ENCODE measurements at regions not wholly inside any gene's neighbourhood (a gene's known extent, or its start where the extent isn't known, plus 50 kb on each side); places are given as distances from the start of the nearest gene placed in this dataset.

DNA sequence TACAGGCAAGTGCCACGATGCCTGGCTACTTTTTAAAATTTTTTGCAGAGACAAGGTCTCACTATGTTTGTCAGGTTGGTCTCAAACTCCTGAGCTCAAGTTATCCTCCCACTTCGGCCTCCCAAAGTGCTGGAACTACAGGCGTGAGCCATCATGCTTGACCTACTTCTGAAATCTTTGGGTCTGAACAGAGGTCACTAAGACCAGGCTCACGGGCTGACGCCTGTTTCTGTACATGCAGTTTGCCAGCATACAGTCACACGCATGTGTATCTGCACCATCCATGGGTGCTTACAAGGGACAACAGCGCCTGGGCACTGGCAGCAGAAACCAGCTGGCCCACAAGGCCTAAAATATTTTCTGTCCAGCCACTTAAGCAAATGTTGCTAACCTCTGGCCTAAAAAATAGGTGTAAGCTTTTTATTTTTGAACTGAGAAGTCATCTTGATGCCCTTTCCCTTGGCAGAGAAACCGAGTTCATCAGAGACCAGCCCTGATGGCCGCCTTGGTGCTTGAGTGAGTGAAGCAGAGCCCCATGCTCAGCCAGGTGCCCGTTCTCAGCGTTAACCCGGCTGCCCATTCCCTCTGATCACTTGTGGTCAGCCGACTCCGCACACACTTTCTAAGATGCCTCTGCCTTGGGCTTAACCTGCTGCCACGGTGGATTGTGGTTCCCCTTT lies 425.2 kb downstream of the OCA2 start:
- TF ChIP-seq CTCF (conservative IDR thresholded peaks at IDR 0.05; ENCODE audit: low read depth, low read length) = no peak
- no peak for DNase-seq (ENCODE audit: low read depth)
- H3K4me3 ChIP-seq (ENCODE audit: low read depth, low read length) = no peak overlapping the region

DNA sequence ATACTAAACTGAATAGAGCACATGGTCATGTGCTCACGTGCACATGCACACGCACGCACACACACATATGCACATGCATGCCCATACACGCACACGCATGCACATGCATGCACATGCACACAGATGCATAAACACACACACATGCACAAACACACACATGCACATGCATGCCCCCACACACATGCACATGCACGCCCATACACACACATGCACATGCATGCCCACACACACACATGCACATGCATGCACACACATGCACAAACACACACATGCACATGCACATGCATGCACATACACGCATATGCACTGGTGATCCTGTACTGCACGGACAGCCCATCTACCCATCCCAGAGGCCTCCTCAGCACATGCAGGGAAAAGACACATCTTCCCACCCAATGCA lies 426.6 kb downstream of the OCA2 start:
- DNase-seq (ENCODE audit: low read depth) = no peak
- no peak for TF ChIP-seq CTCF (conservative IDR thresholded peaks at IDR 0.05; ENCODE audit: low read depth, low read length)
- no peak overlapping the region for H3K4me3 ChIP-seq (ENCODE audit: low read depth, low read length)

DNA sequence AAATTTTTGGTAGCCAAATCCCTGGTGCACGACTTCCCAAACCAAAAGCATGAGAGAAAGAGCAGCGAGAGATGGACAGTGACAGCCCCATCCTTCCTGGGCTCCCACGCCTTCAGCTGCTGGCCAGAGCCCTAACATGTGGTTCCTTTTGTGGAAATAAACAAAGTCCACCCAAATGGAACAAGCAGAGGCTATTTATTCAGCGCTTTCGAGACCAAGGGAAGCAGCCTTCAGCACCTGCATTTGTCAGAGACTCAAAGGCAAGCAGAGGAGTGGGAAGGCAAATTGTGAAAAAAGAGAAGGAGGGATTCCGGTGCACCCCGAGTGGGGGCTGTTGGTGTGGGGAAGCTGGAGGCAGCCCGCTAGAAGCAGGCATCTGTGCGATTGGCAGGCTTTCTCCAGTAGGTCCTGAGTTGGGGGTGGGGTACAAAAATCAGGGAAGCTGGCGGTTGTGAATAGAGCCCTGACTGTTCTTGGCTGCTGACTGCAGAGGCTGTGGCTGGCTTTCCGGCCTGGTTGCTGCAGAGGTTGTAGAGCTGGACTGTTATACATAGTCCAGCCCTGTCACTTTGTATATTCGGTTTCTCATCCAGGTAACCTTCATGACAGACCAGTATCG lies 427.2 kb downstream of the OCA2 start:
- no peak for TF ChIP-seq CTCF (conservative IDR thresholded peaks at IDR 0.05; ENCODE audit: low read depth, low read length)
- DNase-seq (ENCODE audit: low read depth) = no peak
- no peak overlapping the region for H3K4me3 ChIP-seq (ENCODE audit: low read depth, low read length)

- H3K4me3 ChIP-seq (ENCODE audit: low read depth, low read length) = no peak overlapping the region
- no peak for DNase-seq (ENCODE audit: low read depth)
- no peak for TF ChIP-seq CTCF (conservative IDR thresholded peaks at IDR 0.05; ENCODE audit: low read depth, low read length)
These were observed 428.5 kb downstream of the OCA2 start for GRCh38 chr15:27670486-27671209.

GRCh38 chr15:27669641-27670040 lies 429.5 kb downstream of the OCA2 start:
- no peak overlapping the region for H3K4me3 ChIP-seq (ENCODE audit: low read depth, low read length)
- TF ChIP-seq CTCF (conservative IDR thresholded peaks at IDR 0.05; ENCODE audit: low read depth, low read length) = no peak
- DNase-seq (ENCODE audit: low read depth) = no peak

DNA sequence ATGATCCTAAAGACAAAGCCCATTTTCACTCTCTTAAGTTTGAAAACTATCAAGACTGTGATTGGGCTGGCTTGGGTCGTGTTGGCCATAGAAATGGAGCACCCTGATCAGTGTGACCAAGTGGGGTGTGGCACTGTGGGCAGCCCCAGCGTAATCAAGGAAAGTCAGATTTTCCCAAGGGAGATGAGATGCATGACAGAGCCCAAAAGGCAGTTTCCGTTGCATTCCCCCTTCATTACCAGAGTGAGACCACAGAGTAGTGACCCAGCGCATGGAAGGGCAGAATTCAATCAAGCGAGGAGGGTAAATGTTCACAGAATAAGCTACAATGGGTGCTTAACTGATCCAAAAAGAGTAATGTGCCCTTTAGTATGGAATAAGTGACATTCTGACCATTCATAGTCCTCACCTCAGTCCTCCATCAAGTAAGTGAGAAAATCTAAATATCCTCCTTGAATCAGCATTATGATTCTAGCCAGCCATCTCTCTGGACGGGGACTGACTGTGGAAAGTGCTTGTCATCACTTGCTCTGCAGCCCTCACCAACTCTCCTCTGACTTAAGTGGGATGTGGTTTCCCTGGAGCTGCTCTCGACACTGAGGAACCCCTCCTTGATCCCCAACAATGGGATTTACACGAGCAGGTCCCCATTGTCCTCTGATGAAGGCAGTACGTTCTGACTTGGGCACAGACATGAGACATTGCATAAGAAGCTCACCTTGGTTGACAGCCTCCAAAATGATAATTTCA lies 430.5 kb downstream of the OCA2 start:
- H3K4me3 ChIP-seq (ENCODE audit: low read depth, low read length) = no peak overlapping the region
- no peak for DNase-seq (ENCODE audit: low read depth)
- TF ChIP-seq CTCF (conservative IDR thresholded peaks at IDR 0.05; ENCODE audit: low read depth, low read length) = no peak

All from choroid plexus epithelial cell (primary cell).